HG03469 (cell line): ENCODE measurements at regions not wholly inside any gene's neighbourhood (a gene's known extent, or its start where the extent isn't known, plus 50 kb on each side); places are given as distances from the start of the nearest gene placed in this dataset.
"Not testable (repeated sequence)": the region's sequence is repeated elsewhere in the genome, so short reads cannot be mapped to it uniquely, and the experiment has no call there.

Source experiments
- ATAC-seq: cut with Tn5 transposase; IDR thresholded peaks from one replicate; pipeline ENCODE4 v1.9.1; 2021; ENCODE audit warnings: mild to moderate bottlenecking, moderate library complexity, moderate number of reproducible peaks; ENCODE audit not compliant: unreplicated experiment

- ATAC-seq: no peak
Measured at GRCh38 chr4:184335520-184335919, 117.8 kb upstream of the ENPP6 start.

GRCh38 chr4:184333446-184333845 lies 115.8 kb upstream of the ENPP6 start:
- not testable (repeated sequence) for ATAC-seq

GRCh38 chr4:184331268-184331995 lies 113.8 kb upstream of the ENPP6 start:
- no peak for ATAC-seq

- ATAC-seq: not testable (repeated sequence)
Measured at GRCh38 chr4:184330517-184331094, 112.9 kb upstream of the ENPP6 start.

- peak; percentile 58 for ATAC-seq
Measured at GRCh38 chr4:184329659-184330400, 112.2 kb upstream of the ENPP6 start.

DNA sequence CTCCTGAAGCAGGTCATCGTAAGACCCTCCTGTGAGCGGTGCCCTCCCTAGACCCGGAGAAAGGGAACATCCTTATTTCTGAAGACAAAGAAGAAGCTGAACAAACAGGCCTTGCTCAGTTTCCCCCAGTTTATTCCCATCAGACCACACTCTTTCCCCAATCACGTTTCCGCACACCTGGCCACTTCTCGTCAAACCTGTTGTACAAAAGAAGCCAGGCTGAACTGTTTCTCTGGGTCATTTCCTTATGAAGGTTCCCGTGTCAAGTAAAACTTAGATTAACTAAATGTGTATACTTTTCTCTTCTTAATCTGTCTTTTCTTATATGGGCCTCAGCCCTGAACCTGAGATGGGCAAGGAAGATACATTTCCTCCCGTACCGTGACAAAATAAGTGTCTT lies 111.6 kb upstream of the ENPP6 start:
- no peak for ATAC-seq

- peak; percentile 68 for ATAC-seq
Measured at GRCh38 chr4:184328022-184328736, 110.5 kb upstream of the ENPP6 start.

DNA sequence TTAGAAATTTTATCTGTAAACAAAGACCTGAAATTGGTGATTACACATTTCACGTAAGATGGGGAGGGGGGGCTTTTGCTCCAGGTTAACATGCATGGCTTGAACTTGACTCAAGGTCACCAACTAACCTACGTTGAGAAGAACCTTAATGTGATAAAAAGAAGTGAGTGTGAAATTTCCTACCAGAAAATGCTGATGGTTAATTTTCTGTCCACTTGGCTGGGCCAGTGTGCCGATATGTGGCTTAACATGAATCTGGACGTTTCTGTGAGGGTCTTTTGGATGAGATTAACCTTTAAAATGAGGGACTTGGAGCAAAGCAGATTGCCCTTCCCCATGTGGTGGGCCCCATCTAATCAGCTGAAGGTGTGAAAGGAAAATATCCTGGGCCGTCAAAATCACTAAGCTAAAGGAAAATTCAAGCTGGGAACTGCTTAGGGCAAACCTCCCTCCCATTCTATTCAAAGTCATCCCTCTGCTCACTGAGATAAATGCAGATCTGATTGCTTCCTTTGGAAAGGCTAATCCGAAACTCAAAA lies 107.3 kb upstream of the ENPP6 start:
- ATAC-seq: no peak

GRCh38 chr4:184322328-184323025 lies 104.8 kb upstream of the ENPP6 start:
- no peak for ATAC-seq

DNA sequence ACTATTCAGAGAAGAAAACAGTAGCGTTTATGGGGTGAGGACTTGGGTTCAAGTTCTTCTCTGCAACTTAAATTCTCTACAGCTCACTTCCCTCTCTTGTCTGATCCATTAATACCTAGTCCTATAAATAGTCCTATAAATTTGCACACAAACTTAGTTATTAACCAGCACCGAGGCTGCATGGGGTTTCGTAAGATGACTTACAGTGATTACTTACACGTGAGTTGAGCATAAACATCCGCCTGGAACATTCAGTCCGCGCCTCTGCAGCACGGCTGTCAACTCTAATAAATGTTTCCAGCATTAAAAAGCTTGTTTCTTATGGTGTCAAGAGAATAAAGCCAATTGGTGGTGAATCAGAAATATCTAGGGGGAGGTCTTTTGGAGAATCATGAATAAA lies 103.0 kb upstream of the ENPP6 start:
- no peak for ATAC-seq

- ATAC-seq: no peak
Measured at GRCh38 chr4:184318852-184319251, 101.2 kb upstream of the ENPP6 start.

DNA sequence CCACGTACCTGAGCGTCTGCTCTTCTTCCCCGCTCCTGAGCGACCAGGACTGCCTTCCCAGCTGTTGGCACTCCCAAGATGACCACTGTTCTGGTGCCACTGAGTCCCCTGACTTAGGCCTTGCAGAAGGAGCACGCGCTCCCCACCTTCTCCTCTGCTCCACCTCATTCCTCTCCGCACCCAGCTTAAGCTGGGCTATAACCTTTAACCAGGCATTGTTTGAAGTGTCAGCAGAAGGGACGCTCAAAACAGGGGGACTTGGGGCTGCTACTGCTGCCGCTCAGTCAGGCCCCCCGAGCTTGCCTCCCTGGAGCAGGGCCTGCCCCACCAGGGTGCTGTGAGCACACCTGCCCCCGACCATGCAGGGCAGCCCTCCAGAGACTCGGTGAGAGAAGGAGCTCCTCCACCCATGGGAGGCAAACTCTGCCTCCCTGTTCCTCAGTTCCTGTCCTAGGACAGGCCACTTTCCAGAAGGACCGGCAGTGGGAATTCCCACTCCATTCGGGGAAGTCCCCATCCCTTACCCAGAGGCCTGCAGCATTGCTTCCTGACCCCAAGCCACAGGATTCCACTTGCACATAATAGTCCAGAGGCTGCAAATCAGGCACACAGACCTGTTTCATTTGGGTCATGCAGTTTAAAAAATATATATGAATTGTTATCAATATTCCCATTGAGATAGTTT lies 99.7 kb upstream of the ENPP6 start:
- no peak for ATAC-seq

GRCh38 chr4:184316821-184317220 lies 99.1 kb upstream of the ENPP6 start:
- ATAC-seq: no peak

GRCh38 chr4:184315675-184316359 lies 98.1 kb upstream of the ENPP6 start:
- ATAC-seq: no peak

GRCh38 chr4:184313702-184314659 lies 96.3 kb upstream of the ENPP6 start:
- ATAC-seq: peak; percentile 60

DNA sequence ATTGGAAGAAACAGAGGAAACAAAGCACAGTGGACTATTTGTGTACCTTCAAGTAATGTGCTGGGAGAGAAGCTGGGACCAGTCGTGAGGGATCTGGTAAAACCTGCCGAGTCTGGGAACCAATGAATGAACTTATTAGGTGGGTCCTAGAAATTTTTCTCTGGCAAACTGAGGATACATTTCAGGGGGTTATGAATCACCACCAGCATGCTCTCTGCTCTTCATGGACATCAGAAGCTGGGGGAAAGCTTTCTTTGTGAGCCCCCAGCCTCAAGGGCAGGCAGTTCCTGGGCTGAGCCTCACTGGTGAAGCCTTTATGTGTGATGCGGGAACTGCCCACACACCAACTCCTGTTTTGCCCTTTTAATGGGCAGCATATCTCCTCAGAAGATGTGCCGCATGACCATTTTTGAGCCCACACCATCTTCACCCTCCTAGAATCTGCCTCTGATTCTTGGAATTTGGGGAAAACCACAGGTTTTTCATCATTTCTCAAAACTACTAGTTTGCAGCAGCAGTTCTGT lies 95.4 kb upstream of the ENPP6 start:
- no peak for ATAC-seq

GRCh38 chr4:184312126-184312525 lies 94.5 kb upstream of the ENPP6 start:
- no peak for ATAC-seq
